ENCODE measurements at regions not wholly inside any gene's neighbourhood (a gene's known extent, or its start where the extent isn't known, plus 50 kb on each side); places are given as distances from the start of the nearest gene placed in this dataset.

GRCh38 chr20:24880356-24880755 is 68.7 kb upstream of the CST7 start:
- Histone ChIP-seq H2BK120ac (ENCODE audit: low read depth, low read length) (no peak overlapping the region), H3K9ac (ENCODE audit: low read depth, low read length) (no peak overlapping the region), H4K5ac (ENCODE audit: low read depth, low read length) (no peak overlapping the region), H2BK5ac (ENCODE audit: low read depth, low read length, poor library complexity, severe bottlenecking) (no peak overlapping the region), H2AK9ac (replicated peaks; ENCODE audit: low read depth, low read length, poor library complexity) (no peak overlapping the region), H3K27ac (ENCODE audit: insufficient read depth, low read length) (no peak overlapping the region), H2BK20ac (ENCODE audit: low read depth, low read length) (no peak overlapping the region), H3K4ac (ENCODE audit: low read depth, low read length) (no peak overlapping the region), H3K36me3 (ENCODE audit: control insufficient read depth, insufficient read depth, low read length) (no peaks in the 10 kb centered on the region), H3K23ac (ENCODE audit: low read depth, low read length) (no peak overlapping the region), H2BK15ac (ENCODE audit: low read depth, low read length) (no peak overlapping the region), H3K4me2 (ENCODE audit: low read depth, low read length) (no peak overlapping the region), H3K56ac (ENCODE audit: extremely low read depth, insufficient read depth, low read length) (no peak overlapping the region), H4K8ac (ENCODE audit: low read depth in 2 of 2, low read length in 2 of 2) (no peak overlapping the region), H3K27me3 (ENCODE audit: control insufficient read depth, insufficient read depth, low read length) (no peaks in the 10 kb centered on the region; the same call in 1 of the 2 replicates), H3K18ac (ENCODE audit: low read depth, low read length) (no peak overlapping the region), H3K9me1 (ENCODE audit: insufficient read depth, low read length) (no peaks in the 10 kb centered on the region), H3K4me3 (ENCODE audit: insufficient read depth, low read depth, low read length) (no peak overlapping the region), H3K4me1 (ENCODE audit: control insufficient read depth, insufficient read depth, low read length) (no peaks in the 10 kb centered on the region), H4K20me1 (ENCODE audit: insufficient read depth, low read length) (no peaks in the 10 kb centered on the region), H3K79me1 (ENCODE audit: low read depth in 1 of 2, low read length in 2 of 2) (no peaks in the 10 kb centered on the region), H3K14ac (replicated peaks; ENCODE audit: low read depth, low read length) (no peak overlapping the region), H3K9me3 (ENCODE audit: control insufficient read depth, insufficient read depth, low read length) (no peaks in the 10 kb centered on the region), H2AK5ac (ENCODE audit: low read depth, low read length) (no peak overlapping the region), H4K91ac (ENCODE audit: insufficient read depth, low read depth, low read length) (no peak overlapping the region), H2AFZ (replicated peaks; ENCODE audit: low read length, poor library complexity) (no peak overlapping the region)
- intact Hi-C loops (cut with micrococcal nuclease) (no loop called here), dilution Hi-C loops (cut with HindIII; ENCODE audit: low sequenced_read_pairs, unreplicated experiment) (no loop called here), in situ Hi-C loops (cut with MboI; ENCODE audit: low sequenced_read_pairs) (no loop called here)
- CTCF ChIA-PET, result interaction anchor here (0.6 kb wide), 1 partner anchor 344 kb away, joined by 3 read pairs; no protein-coding TSS in a partner anchor
- POLR2A ChIA-PET (ENCODE audit: unreplicated experiment), result no interaction called here
- no TSS peak for BruUV-seq (replicated peaks)
- no peak for TF ChIP-seq SMC3 (IDR thresholded peaks at IDR 0.05; ENCODE audit: low read depth, low read length)
- no peak for DNase-seq
- ATAC-seq (ENCODE audit: low read depth), result no peak
- no CpG with 5 or more reads among the region's 3 CpGs for WGBS, 2 experiments (ENCODE audit: extremely low coverage in 2 of 2, insufficient read length in 1 of 2)
